ENCODE measurements at regions not wholly inside any gene's neighbourhood (a gene's known extent, or its start where the extent isn't known, plus 50 kb on each side); places are given as distances from the start of the nearest gene placed in this dataset.

- peaks cover 5% of the 10 kb centered on the region; the same call in 1 of the 2 replicates for H3K9me3 ChIP-seq (ENCODE audit: control insufficient read depth, insufficient read depth, low read length)
- no peak overlapping the region for H3K27ac ChIP-seq (ENCODE audit: low read depth, low read length)
- no peak overlapping the region for H3K4me2 ChIP-seq (ENCODE audit: low read length)
- no peaks in the 10 kb centered on the region for H3K36me3 ChIP-seq (ENCODE audit: control insufficient read depth, low read length)
- H3K27me3 ChIP-seq (ENCODE audit: control insufficient read depth, low read length): no peaks in the 10 kb centered on the region
- TF ChIP-seq EZH2phosphoT487 (IDR thresholded peaks at IDR 0.05; ENCODE audit: borderline replicate concordance, low read length) (no peak), CTCF (IDR thresholded peaks at IDR 0.05; ENCODE audit: low read depth, low read length, poor library complexity, severe bottlenecking) (no peak)
- H4K20me1 ChIP-seq (ENCODE audit: control insufficient read depth, insufficient read depth, low read depth, low read length): no peaks in the 10 kb centered on the region
- H3K79me2 ChIP-seq (ENCODE audit: control insufficient read depth, low read length): no peaks in the 10 kb centered on the region
- no peaks in the 10 kb centered on the region for H3F3A ChIP-seq (ENCODE audit: control insufficient read depth, insufficient read depth)
- no peaks in the 10 kb centered on the region for H3K4me1 ChIP-seq (ENCODE audit: control insufficient read depth, low read length)
- H3K4me3 ChIP-seq (ENCODE audit: low read length): no peak overlapping the region
- H3K9me2 ChIP-seq (replicated peaks; ENCODE audit: control insufficient read depth, low read length): no peaks in the 10 kb centered on the region
Observed at GRCh38 chr7:125459038-125459437, 529.4 kb upstream of the POT1 start.

GRCh38 chr7:125450749-125451148 is 521.1 kb upstream of the POT1 start:
- Histone ChIP-seq H4K20me1 (ENCODE audit: control insufficient read depth, insufficient read depth, low read depth, low read length) (no peaks in the 10 kb centered on the region), H3K27ac (ENCODE audit: low read depth, low read length) (no peak overlapping the region), H3K9me3 (ENCODE audit: control insufficient read depth, insufficient read depth, low read length) (no peaks in the 10 kb centered on the region), H3K79me2 (ENCODE audit: control insufficient read depth, low read length) (no peaks in the 10 kb centered on the region), H3K4me1 (ENCODE audit: control insufficient read depth, low read length) (no peaks in the 10 kb centered on the region), H3F3A (ENCODE audit: control insufficient read depth, insufficient read depth) (no peaks in the 10 kb centered on the region), H3K27me3 (ENCODE audit: control insufficient read depth, low read length) (no peaks in the 10 kb centered on the region), H3K4me2 (ENCODE audit: low read length) (no peak overlapping the region), H3K4me3 (ENCODE audit: low read length) (no peak overlapping the region), H3K36me3 (ENCODE audit: control insufficient read depth, low read length) (no peaks in the 10 kb centered on the region), H3K9me2 (replicated peaks; ENCODE audit: control insufficient read depth, low read length) (no peaks in the 10 kb centered on the region)
- TF ChIP-seq EZH2phosphoT487 (IDR thresholded peaks at IDR 0.05; ENCODE audit: borderline replicate concordance, low read length) (no peak), CTCF (IDR thresholded peaks at IDR 0.05; ENCODE audit: low read depth, low read length, poor library complexity, severe bottlenecking) (no peak)

GRCh38 chr7:125445836-125446235 is 516.2 kb upstream of the POT1 start:
- H4K20me1 ChIP-seq (ENCODE audit: control insufficient read depth, insufficient read depth, low read depth, low read length): no peaks in the 10 kb centered on the region
- H3K27me3 ChIP-seq (ENCODE audit: control insufficient read depth, low read length): no peaks in the 10 kb centered on the region
- no peak overlapping the region for H3K4me3 ChIP-seq (ENCODE audit: low read length)
- H3K9me2 ChIP-seq (replicated peaks; ENCODE audit: control insufficient read depth, low read length): no peaks in the 10 kb centered on the region
- no peak overlapping the region for H3K4me2 ChIP-seq (ENCODE audit: low read length)
- H3K36me3 ChIP-seq (ENCODE audit: control insufficient read depth, low read length): no peaks in the 10 kb centered on the region
- no peak for TF ChIP-seq CTCF (IDR thresholded peaks at IDR 0.05; ENCODE audit: low read depth, low read length, poor library complexity, severe bottlenecking)
- TF ChIP-seq EZH2phosphoT487 (IDR thresholded peaks at IDR 0.05; ENCODE audit: borderline replicate concordance, low read length): no peak
- H3K4me1 ChIP-seq (ENCODE audit: control insufficient read depth, low read length): no peaks in the 10 kb centered on the region
- H3F3A ChIP-seq (ENCODE audit: control insufficient read depth, insufficient read depth): no peaks in the 10 kb centered on the region
- H3K27ac ChIP-seq (ENCODE audit: low read depth, low read length): no peak overlapping the region
- no peaks in the 10 kb centered on the region for H3K9me3 ChIP-seq (ENCODE audit: control insufficient read depth, insufficient read depth, low read length)
- no peaks in the 10 kb centered on the region for H3K79me2 ChIP-seq (ENCODE audit: control insufficient read depth, low read length)

- Histone ChIP-seq H3K4me3 (ENCODE audit: low read length) (no peak overlapping the region), H3K79me2 (ENCODE audit: control insufficient read depth, low read length) (no peaks in the 10 kb centered on the region), H3K27me3 (ENCODE audit: control insufficient read depth, low read length) (no peaks in the 10 kb centered on the region), H4K20me1 (ENCODE audit: control insufficient read depth, insufficient read depth, low read depth, low read length) (no peaks in the 10 kb centered on the region), H3K9me3 (ENCODE audit: control insufficient read depth, insufficient read depth, low read length) (no peaks in the 10 kb centered on the region), H3F3A (ENCODE audit: control insufficient read depth, insufficient read depth) (no peaks in the 10 kb centered on the region), H3K27ac (ENCODE audit: low read depth, low read length) (no peak overlapping the region), H3K4me2 (ENCODE audit: low read length) (no peak overlapping the region), H3K4me1 (ENCODE audit: control insufficient read depth, low read length) (no peaks in the 10 kb centered on the region), H3K36me3 (ENCODE audit: control insufficient read depth, low read length) (no peaks in the 10 kb centered on the region), H3K9me2 (replicated peaks; ENCODE audit: control insufficient read depth, low read length) (no peaks in the 10 kb centered on the region)
- TF ChIP-seq EZH2phosphoT487 (IDR thresholded peaks at IDR 0.05; ENCODE audit: borderline replicate concordance, low read length) (no peak), CTCF (IDR thresholded peaks at IDR 0.05; ENCODE audit: low read depth, low read length, poor library complexity, severe bottlenecking) (no peak)
Observed at GRCh38 chr7:125444864-125445263, 515.2 kb upstream of the POT1 start.

Measured in DOHH2 (cell line).